ENCODE measurements at regions not wholly inside any gene's neighbourhood (a gene's known extent, or its start where the extent isn't known, plus 50 kb on each side); places are given as distances from the start of the nearest gene placed in this dataset.

DNA sequence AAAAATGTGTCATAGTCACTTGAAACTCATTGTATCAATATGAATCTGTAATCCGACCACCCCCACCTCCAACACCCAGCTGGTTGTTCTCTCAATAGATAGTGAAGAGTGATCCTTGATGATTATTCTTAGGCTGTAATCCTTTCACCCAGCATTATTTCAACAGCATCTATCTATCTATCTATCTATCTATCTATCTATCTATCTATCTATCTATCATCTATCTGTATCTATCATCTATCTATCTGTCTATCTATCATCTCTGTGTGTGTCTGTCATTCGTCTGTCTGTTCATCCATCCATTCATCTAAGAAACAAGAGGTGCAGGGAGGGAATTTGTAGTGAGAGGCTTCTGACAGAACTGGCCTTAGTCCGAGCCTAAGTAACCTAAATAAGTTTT lies 78.7 kb upstream of the IGSF10 start (continued):
- TF ChIP-seq CEBPB (IDR thresholded peaks at IDR 0.05; ENCODE audit: low read depth, low read length) (no peak), PHF8 (conservative IDR thresholded peaks at IDR 0.05; ENCODE audit: low read depth, low read length) (no peak), TBP (IDR thresholded peaks at IDR 0.05; ENCODE audit: low read depth, low read length) (no peak), TCF12 (IDR thresholded peaks at IDR 0.05; ENCODE audit: low read depth, low read length) (no peak), BRCA1 (IDR thresholded peaks at IDR 0.05; ENCODE audit: low read depth, low read length) (no peak), CTBP2 (IDR thresholded peaks at IDR 0.05; ENCODE audit: borderline replicate concordance, insufficient read depth, insufficient read length, low read length) (no peak)
- TF ChIP-seq, protein P1, sequence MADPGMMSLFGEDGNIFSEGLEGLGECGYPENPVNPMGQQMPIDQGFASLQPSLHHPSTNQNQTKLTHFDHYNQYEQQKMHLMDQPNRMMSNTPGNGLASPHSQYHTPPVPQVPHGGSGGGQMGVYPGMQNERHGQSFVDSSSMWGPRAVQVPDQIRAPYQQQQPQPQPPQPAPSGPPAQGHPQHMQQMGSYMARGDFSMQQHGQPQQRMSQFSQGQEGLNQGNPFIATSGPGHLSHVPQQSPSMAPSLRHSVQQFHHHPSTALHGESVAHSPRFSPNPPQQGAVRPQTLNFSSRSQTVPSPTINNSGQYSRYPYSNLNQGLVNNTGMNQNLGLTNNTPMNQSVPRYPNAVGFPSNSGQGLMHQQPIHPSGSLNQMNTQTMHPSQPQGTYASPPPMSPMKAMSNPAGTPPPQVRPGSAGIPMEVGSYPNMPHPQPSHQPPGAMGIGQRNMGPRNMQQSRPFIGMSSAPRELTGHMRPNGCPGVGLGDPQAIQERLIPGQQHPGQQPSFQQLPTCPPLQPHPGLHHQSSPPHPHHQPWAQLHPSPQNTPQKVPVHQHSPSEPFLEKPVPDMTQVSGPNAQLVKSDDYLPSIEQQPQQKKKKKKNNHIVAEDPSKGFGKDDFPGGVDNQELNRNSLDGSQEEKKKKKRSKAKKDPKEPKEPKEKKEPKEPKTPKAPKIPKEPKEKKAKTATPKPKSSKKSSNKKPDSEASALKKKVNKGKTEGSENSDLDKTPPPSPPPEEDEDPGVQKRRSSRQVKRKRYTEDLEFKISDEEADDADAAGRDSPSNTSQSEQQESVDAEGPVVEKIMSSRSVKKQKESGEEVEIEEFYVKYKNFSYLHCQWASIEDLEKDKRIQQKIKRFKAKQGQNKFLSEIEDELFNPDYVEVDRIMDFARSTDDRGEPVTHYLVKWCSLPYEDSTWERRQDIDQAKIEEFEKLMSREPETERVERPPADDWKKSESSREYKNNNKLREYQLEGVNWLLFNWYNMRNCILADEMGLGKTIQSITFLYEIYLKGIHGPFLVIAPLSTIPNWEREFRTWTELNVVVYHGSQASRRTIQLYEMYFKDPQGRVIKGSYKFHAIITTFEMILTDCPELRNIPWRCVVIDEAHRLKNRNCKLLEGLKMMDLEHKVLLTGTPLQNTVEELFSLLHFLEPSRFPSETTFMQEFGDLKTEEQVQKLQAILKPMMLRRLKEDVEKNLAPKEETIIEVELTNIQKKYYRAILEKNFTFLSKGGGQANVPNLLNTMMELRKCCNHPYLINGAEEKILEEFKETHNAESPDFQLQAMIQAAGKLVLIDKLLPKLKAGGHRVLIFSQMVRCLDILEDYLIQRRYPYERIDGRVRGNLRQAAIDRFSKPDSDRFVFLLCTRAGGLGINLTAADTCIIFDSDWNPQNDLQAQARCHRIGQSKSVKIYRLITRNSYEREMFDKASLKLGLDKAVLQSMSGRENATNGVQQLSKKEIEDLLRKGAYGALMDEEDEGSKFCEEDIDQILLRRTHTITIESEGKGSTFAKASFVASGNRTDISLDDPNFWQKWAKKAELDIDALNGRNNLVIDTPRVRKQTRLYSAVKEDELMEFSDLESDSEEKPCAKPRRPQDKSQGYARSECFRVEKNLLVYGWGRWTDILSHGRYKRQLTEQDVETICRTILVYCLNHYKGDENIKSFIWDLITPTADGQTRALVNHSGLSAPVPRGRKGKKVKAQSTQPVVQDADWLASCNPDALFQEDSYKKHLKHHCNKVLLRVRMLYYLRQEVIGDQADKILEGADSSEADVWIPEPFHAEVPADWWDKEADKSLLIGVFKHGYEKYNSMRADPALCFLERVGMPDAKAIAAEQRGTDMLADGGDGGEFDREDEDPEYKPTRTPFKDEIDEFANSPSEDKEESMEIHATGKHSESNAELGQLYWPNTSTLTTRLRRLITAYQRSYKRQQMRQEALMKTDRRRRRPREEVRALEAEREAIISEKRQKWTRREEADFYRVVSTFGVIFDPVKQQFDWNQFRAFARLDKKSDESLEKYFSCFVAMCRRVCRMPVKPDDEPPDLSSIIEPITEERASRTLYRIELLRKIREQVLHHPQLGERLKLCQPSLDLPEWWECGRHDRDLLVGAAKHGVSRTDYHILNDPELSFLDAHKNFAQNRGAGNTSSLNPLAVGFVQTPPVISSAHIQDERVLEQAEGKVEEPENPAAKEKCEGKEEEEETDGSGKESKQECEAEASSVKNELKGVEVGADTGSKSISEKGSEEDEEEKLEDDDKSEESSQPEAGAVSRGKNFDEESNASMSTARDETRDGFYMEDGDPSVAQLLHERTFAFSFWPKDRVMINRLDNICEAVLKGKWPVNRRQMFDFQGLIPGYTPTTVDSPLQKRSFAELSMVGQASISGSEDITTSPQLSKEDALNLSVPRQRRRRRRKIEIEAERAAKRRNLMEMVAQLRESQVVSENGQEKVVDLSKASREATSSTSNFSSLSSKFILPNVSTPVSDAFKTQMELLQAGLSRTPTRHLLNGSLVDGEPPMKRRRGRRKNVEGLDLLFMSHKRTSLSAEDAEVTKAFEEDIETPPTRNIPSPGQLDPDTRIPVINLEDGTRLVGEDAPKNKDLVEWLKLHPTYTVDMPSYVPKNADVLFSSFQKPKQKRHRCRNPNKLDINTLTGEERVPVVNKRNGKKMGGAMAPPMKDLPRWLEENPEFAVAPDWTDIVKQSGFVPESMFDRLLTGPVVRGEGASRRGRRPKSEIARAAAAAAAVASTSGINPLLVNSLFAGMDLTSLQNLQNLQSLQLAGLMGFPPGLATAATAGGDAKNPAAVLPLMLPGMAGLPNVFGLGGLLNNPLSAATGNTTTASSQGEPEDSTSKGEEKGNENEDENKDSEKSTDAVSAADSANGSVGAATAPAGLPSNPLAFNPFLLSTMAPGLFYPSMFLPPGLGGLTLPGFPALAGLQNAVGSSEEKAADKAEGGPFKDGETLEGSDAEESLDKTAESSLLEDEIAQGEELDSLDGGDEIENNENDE (IDR thresholded peaks at IDR 0.05; ENCODE audit: insufficient replicate concordance, low read length) = no peak
